GM12864 (cell line): ENCODE measurements at regions not wholly inside any gene's neighbourhood (a gene's known extent, or its start where the extent isn't known, plus 50 kb on each side); places are given as distances from the start of the nearest gene placed in this dataset.
"Not testable (repeated sequence)": the region's sequence is repeated elsewhere in the genome, so short reads cannot be mapped to it uniquely, and the experiment has no call there.

Experiments
- DNase-seq: peaks from one replicate; pipeline ENCODE4 v3.0.0-alpha.2; 2011; ENCODE audit warnings: low read depth
- H3K4me3 ChIP-seq: 2 replicates; pipeline ENCODE4 v1.5.1; 2011; ENCODE audit warnings: mild to moderate bottlenecking, low read depth, low read length, control low read depth
- TF ChIP-seq, protein P1 (sequence below): IDR thresholded peaks from 2 replicates; pipeline ENCODE4 v1.5.1; 2011; ENCODE audit warnings: low read depth, mild to moderate bottlenecking, moderate library complexity, low read length, control low read depth, inconsistent platforms; ENCODE audit errors: missing control alignments

DNA sequence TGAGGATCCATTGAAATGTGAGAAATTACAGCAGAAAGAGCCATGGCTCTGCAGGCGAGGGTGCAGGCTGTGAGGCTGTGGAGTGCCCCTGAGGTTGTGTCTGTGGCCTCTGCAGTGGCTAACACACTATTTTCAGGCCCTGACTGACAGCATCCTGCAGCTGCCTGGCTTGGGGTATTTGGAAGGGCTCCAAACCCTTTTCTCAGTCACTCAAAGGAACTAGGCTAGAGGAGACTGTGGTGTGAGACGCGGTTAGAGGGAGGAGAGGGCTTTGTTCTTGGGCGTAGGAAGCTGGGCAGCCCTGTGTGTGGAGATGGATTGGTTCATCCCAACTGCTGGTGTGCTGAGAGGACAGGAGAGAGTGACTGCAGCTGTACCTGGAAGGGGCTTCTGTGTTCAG is 134.9 kb downstream of the RAMP3 start:
- no peak overlapping the region for H3K4me3 ChIP-seq
- DNase-seq, result no peak
- TF ChIP-seq, protein P1, sequence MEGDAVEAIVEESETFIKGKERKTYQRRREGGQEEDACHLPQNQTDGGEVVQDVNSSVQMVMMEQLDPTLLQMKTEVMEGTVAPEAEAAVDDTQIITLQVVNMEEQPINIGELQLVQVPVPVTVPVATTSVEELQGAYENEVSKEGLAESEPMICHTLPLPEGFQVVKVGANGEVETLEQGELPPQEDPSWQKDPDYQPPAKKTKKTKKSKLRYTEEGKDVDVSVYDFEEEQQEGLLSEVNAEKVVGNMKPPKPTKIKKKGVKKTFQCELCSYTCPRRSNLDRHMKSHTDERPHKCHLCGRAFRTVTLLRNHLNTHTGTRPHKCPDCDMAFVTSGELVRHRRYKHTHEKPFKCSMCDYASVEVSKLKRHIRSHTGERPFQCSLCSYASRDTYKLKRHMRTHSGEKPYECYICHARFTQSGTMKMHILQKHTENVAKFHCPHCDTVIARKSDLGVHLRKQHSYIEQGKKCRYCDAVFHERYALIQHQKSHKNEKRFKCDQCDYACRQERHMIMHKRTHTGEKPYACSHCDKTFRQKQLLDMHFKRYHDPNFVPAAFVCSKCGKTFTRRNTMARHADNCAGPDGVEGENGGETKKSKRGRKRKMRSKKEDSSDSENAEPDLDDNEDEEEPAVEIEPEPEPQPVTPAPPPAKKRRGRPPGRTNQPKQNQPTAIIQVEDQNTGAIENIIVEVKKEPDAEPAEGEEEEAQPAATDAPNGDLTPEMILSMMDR, result no peak

DNA sequence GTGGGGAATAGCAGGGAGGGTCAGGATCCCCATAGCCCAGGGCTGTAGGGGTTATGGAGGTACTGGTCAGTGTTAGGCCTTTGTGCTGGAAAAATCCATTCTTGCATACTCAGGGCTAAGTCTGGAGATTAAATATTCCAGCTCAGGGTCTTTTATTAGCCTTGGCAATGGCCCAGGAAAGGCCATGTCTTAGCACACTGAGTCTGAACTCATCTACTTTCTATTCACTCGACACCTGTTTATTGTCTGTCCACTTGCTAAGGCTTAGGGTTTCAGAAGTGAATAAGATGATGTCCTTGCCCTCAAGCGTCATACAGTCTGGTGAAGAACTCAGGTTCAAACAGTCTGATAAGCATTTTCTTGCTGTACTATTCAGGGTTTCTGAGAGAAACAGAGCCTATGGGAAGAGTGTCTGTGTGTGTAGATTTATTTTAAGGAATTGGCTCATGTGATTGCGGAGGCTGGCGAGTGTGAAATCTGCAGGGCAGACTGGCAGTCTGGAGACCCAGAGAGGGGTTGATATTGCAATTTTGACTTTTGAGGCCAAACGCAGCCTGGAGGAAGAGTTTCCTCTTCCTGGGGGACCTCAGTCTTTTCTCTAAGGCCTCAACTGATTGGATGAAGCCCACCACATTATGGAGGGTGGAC is 135.8 kb downstream of the RAMP3 start:
- no peak for DNase-seq
- TF ChIP-seq, protein P1, result no peak
- no peak overlapping the region for H3K4me3 ChIP-seq

DNA sequence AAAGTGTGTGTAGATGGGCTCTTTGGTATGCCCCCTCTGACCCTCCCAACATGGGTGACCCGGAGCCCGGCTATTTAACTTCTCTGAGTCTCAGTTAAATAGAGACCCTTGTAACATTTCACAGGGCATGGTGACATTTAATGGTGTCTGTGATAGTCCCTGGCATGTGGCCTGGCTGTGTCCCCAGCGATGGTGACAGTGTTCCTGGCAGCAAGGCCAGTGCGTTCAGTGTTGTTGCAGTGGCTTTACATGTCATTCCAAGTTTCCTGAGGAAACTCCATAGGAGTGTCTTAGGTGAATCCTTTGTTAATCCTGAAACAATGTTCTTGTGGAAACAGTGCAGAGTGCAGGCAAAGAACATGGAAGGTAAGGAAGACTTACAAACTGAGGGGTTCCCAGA is 137.0 kb downstream of the RAMP3 start:
- TF ChIP-seq, protein P1, result no peak
- H3K4me3 ChIP-seq, result no peak overlapping the region
- DNase-seq, result no peak

DNA sequence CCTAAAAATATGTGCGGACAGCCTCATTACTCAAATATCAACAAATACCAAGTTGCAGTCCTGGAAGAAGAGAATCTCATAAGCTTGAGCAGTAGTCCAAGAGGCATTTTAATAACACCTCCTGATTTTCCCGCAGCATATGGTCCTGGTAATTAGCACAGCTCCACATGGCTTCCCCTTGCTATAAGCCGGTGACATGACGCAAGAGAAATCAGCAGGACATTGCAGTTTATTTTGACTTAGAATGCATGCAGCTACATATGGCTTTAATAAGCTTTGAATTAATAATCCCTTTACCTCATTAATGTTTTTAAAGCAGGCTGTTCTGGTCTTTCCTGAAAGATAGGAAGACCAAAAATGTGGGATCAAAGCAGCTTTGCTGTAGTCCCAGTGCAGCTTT is 137.6 kb downstream of the RAMP3 start:
- no peak for DNase-seq
- no peak overlapping the region for H3K4me3 ChIP-seq
- TF ChIP-seq, protein P1, result no peak

DNA sequence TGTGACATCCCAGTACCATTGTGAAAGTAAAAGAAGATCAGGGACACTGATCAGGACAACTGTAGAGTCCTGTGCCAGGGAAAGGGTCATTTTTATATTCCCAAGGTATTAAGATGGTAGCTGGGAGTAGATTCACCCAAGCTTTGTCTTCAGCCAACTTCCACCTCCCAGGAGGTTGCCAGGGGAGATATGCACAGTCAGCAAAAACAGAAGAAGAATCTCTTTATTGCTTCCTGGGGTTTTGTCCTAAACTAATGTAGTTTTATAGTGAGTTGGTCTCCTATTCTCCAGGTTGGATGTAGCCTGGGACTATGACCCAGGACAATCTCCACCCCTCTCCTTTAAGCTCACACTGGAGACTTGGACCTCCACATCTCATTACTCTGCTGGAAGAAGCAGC is 139.2 kb downstream of the RAMP3 start:
- TF ChIP-seq, protein P1, result no peak
- no peak for DNase-seq

DNA sequence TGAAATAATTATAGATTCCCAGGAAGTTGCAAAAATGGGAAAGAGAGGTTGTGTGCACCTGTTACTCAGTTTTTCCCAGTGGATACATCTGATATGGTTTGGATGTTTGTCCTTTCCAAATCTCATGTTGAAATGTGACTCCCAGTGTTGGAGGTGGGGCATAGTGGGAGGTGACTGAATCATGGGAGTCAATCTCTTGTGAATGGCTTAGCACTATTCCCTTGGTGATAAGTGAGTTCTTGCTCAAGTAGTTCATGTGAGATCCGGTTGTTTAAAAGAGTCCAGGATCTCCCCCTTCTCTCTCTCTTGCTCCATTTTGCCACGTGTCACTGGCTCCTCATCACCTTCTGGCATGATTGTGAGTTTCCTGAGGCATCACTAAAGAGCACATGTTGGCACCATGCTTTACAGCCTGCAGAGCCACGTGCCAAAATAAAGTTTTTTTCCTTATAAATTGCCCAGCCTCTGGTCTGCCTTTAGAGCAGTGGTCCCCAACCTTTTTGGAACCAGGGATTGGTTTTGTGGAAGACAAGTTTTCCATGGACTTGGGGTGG is 149.2 kb downstream of the RAMP3 start:
- DNase-seq, result no peak
- TF ChIP-seq, protein P1, result no peak
- H3K4me3 ChIP-seq, result no peak overlapping the region

More for the DNA sequence above, 139.2 kb downstream of the RAMP3 start:
- H3K4me3 ChIP-seq, result no peak overlapping the region

DNA sequence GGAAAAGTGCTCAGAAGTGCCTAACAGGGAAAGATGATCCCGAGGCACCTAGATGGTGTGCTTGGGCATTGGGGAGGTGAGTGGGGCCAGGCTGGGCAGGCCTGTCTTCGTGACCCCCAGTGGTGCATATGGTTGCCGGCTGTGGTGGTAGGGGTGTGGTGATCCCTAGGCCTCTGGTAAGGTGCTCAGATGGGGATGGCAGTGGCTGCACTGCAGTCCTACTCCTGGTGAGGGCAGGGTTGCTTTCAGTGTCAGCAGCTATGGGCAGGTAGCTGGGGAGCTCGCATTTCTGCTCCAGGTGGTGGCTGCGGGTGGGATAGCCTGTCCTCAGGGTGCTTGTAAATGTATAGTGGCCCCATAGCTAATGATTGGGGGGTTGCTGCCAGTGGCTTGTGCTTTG is 154.0 kb downstream of the RAMP3 start:
- TF ChIP-seq, protein P1, result no peak

DNA sequence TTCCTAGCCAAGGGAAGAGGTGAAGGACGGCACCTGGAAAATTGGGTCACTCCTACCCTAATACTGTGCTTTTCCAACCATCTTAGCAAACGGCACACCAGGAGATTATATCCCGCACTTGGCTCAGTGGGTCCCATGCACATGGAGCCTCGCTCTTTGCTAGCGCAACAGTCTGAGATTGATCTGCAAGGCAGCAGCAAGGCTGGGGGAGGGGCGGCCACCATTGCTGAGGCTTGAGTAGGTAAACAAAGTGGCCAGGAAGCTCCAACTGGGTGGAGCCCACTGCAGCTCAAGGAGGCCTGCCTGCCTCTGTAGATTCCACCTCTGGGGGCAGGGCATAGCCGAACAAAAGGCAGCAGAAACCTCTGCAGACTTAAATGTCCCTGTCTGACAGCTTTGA is 157.9 kb downstream of the RAMP3 start:
- not testable (repeated sequence) for DNase-seq, H3K4me3 ChIP-seq

More for the DNA sequence above, 154.0 kb downstream of the RAMP3 start:
- no peak for DNase-seq
- no peak overlapping the region for H3K4me3 ChIP-seq
